GM06990 (cell line): ENCODE measurements at regions not wholly inside any gene's neighbourhood (a gene's known extent, or its start where the extent isn't known, plus 50 kb on each side); places are given as distances from the start of the nearest gene placed in this dataset.

Source experiments
- DNase-seq: peaks from one replicate; pipeline ENCODE4 v3.0.0-alpha.2; 2011; ENCODE audit not compliant: insufficient read length; ENCODE audit errors: extremely low read depth
- H3K27me3 ChIP-seq: replicated peaks from 2 replicates; pipeline ENCODE4 v1.6.0; 2011; ENCODE audit warnings: low read length; ENCODE audit not compliant: control insufficient read depth, insufficient read depth
- H3K36me3 ChIP-seq: 2 replicates; pipeline ENCODE4 v1.5.1; 2011; ENCODE audit warnings: low read length; ENCODE audit not compliant: control insufficient read depth, insufficient read depth
- H3K4me3 ChIP-seq: replicated peaks from 2 replicates; pipeline ENCODE4 v1.5.1; 2011; ENCODE audit warnings: low read depth, mild to moderate bottlenecking, control low read depth, low read length
- CTCF ChIP-seq: IDR thresholded peaks from 2 replicates; pipeline ENCODE4 v1.5.1; 2011; ENCODE audit warnings: low read length, control low read depth, mild to moderate bottlenecking, inconsistent platforms; ENCODE audit not compliant: insufficient read depth, poor library complexity, severe bottlenecking

- Histone ChIP-seq H3K36me3 (no peaks in the 10 kb centered on the region), H3K4me3 (no peak overlapping the region), H3K27me3 (no peaks in the 10 kb centered on the region)
- peak; percentile 1 for DNase-seq
- TF ChIP-seq CTCF, result peak; percentile 80
Observed at GRCh38 chr4:108492816-108493595, 127.4 kb upstream of the RPL34 start.

- Histone ChIP-seq H3K27me3 (no peaks in the 10 kb centered on the region), H3K36me3 (no peaks in the 10 kb centered on the region), H3K4me3 (no peak overlapping the region)
- no peak for DNase-seq
- no peak for TF ChIP-seq CTCF
Observed at GRCh38 chr4:108488865-108489264, 131.5 kb upstream of the RPL34 start.

GRCh38 chr4:108486046-108486445 is 134.3 kb upstream of the RPL34 start:
- Histone ChIP-seq H3K27me3 (no peaks in the 10 kb centered on the region), H3K4me3 (no peak overlapping the region), H3K36me3 (no peaks in the 10 kb centered on the region)
- no peak for TF ChIP-seq CTCF
- no peak for DNase-seq

- Histone ChIP-seq H3K36me3 (no peaks in the 10 kb centered on the region), H3K27me3 (no peaks in the 10 kb centered on the region), H3K4me3 (no peak overlapping the region)
- TF ChIP-seq CTCF, result no peak
- no peak for DNase-seq
Observed at GRCh38 chr4:108484187-108484586, 136.2 kb upstream of the RPL34 start.

- no peak for DNase-seq
- TF ChIP-seq CTCF, result no peak
- H3K36me3 ChIP-seq, result no peaks in the 10 kb centered on the region
- no peak overlapping the region for H3K4me3 ChIP-seq
- no peaks in the 10 kb centered on the region for H3K27me3 ChIP-seq
Observed at GRCh38 chr4:108483650-108484049, 136.7 kb upstream of the RPL34 start.
